HG02884 (cell line): ENCODE measurements at regions not wholly inside any gene's neighbourhood (a gene's known extent, or its start where the extent isn't known, plus 50 kb on each side); places are given as distances from the start of the nearest gene placed in this dataset.

ENCODE experiments used
- ATAC-seq: cut with Tn5 transposase; IDR thresholded peaks from one replicate; pipeline ENCODE4 v1.9.1; 2021; ENCODE audit warnings: mild to moderate bottlenecking, moderate library complexity; ENCODE audit not compliant: unreplicated experiment

DNA sequence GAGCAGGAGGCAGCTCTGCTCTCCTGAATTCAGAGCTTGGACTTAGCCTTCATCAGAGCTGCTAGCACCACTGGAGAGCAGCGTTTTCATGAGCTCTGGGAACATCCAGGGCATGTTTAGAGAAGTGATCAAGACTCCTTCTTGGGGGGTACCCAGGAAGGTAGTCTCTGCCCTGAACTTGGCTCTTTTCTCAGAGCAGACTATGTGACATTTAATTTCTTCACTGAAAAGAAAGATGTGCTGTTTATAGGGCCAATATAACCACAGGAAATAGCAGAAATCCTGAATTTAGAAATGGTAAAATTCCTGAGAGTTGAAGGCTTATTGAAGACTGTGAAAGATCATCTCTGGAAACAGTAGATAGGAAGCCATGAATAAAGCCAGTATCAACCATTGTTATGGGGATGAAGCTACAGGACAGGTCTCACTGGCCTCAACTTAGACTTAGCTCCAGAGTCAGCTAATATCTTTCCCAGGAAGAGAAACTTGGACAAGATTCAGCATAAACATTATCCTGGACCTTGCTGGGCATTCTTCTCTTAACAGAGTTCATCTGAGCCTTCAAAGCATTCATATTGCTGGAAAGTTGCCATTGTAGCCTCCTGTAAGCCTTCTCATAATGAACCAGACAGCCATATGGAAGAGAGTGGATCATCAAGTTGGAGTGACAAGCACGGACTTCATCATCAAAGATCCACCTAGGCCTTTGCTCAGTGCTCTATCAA lies 386.6 kb upstream of the THBS1 start:
- no peak for ATAC-seq

DNA sequence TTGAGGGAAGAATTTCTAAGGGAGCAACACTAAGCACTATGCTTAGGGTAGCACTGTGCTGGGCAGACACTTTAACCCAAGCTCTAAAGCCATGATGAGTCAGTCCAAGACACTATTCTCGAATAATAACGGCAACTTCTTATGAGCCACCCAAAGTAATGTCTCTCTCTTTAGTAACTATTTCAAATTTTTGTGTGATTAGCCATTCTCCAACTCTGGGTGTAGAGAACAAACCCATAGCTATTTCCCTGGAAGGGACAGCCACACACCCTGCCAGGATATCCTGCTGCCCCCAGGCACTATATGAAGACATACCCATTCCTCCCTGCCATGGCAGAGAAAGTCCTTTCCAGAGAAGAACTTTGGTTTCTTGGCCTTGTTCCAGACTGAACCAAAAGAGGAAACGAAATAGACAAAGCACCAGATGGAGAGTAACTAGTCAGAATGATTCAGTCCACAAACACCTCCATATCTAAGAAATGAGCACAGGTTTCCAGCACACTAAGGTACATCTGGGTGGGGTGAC lies 384.9 kb upstream of the THBS1 start:
- no peak for ATAC-seq

DNA sequence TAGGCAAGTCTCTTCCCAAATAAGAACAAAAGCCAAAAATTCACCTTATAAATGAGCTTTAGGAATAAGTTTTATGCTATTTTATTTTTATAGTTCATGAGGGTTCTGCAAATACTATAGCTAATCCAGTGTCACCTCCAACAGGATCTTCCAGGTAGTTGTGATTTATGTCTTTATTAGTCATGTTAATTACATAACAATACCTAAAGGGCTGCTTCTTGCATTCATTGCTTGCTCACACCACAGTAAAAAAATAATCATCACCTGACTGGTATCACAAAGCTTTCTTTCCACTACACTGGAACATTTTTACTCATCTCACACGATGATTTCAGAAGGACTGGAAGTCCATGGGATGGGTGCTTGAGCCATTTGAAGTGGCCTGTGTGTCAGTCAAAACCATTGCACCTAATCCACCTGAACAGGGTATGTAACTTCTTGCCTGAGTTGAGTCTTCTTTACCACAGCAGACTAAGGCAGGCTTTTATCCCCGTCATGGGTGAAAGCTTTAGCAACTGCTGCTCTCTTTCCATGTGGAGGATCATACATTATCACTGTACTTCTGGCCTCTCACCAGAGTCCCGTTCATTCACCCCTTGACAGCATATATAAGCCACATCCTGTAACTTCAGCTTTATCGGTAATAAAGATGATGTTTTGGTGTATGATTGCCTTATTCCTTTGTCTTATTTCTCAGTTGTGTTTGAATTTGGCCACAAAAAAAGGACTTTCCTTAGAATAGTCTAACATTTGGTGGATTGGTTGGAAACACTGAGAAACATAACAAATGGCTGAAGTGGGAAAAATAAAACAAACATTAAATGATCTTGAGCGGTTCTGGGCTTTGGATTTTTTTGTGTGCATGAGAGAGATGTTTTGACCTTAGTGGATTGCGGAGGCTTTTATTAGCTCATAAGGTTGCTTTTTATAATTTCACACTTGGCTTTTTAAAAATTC lies 382.6 kb upstream of the THBS1 start:
- ATAC-seq = no peak

DNA sequence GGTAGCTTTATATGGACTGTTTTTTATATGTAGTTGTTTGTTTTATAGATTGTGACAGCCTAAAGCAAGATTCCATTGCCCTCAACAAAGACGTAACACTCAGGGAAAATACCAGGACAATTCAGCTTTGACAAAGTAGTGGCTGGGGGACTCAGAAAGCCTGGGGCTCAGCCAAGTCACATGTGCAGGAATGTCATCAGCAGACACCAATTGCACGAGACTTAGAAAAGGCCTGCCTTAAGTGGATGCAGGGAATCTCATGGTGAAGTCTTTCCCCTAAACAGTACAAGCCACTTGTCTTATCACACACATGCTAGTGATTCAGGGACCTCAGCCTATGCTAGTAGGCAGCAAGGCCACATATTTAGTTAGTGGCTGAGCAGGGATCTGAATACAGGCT lies 381.8 kb upstream of the THBS1 start:
- ATAC-seq = no peak

DNA sequence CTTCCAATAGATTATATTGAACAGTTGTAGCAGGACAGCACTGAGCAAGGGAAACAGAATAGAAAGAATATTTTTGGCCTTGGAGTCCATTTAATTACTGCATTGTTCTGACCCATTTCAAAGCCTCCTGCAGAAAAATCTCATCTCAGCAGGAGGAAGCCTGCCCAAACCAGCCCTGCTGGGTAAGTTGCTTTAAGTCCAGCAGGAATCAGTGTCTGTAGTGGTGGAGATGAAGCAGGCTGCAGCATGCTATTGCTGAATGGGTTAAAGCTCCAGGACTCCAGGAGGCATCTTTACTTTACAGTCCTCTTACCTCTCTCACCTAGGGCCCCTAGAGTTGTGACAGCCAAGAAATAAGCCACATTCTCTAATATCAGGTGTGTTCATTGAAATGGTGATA lies 380.3 kb upstream of the THBS1 start:
- no peak for ATAC-seq

DNA sequence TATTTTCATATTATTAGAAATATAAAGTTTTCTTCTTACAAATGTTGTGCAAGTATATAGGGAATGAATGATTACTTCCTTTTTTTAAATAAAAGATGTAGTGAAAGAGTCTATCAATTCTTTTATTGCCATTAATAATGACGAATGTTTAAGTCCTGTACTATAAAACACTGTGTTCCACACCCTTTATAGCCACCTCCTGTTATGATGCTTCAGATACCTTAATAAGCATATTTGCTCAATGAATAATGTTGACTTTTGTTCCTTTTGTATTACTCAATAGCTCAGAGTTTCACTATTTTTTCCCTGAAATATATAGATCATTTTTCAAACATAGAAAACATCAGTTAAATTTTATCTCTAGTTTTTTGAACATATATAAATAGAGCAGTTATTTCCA lies 378.2 kb upstream of the THBS1 start:
- ATAC-seq = no peak

DNA sequence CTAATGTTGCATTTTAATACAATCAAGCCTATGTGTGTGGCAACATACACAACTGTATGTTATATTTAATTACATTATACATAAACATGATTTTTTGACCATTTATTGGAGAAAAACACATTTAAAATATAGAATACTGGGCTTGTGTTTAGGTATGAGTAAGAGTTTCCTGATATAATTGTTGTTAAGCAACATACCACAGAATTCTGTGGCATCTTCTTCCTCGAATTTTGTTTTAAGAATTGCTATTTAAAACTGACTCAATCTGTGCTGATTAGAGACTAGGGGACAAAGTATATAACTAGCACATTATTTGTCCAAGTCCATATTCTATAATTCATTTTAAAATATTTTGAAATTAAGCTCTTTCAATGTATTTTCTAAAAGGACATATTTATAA lies 376.8 kb upstream of the THBS1 start:
- no peak for ATAC-seq

DNA sequence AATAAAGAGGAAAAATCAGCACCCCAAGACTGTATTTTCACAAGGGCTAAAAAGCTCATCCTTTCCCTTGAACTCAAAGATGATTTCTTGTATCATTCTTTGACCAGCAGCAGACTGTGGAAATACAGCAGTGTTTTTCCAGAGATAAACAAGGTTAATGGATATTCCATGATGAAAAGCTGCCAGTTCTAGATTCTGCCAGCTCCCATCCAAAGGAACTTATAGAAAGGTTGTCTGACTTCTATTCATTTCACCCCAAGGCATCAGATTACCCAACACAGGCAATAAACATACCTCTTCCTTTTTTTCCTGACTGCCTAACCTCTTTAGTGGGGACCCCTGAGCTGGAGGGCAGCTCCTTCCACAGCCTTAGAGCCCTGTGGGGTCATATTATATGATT lies 375.8 kb upstream of the THBS1 start:
- ATAC-seq = no peak

DNA sequence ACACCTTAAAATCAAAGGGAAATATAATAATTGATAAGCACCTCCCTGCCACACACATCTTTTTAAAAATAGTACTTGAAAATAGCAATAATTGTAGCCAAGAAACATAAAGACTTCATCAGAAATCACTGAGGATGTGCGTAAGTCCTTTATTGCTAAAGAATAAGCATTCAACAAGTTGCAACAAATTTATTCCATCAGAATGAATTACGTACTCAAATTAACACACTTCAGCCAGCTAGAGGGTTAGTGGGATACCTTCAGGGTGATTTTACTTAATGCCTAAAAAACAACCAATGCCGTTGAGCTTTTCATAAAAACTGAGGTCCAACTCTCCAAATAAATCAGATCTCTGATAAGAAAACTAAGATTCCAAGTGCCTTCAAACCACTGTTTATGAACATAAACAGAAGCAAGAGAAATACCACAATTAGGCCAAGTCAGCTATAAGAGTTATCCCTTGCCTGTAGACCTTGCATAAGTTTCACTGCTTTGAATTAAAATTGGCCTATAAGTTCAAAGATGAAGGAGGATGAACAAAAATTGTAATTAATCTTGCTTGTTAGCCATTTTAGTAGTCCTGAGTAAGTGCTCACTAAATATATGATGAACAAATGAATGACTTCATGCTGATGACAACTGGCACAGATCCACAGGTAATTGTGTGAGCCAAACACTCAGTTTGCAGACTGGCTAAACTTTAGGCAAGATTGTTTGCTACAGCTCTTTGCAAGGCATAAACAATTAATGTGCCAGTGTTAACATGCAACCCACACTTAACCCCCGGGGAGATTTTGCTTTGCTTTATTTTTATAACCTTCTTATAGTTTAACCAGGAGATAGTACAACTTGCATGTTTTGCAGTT lies 375.1 kb upstream of the THBS1 start:
- no peak for ATAC-seq

DNA sequence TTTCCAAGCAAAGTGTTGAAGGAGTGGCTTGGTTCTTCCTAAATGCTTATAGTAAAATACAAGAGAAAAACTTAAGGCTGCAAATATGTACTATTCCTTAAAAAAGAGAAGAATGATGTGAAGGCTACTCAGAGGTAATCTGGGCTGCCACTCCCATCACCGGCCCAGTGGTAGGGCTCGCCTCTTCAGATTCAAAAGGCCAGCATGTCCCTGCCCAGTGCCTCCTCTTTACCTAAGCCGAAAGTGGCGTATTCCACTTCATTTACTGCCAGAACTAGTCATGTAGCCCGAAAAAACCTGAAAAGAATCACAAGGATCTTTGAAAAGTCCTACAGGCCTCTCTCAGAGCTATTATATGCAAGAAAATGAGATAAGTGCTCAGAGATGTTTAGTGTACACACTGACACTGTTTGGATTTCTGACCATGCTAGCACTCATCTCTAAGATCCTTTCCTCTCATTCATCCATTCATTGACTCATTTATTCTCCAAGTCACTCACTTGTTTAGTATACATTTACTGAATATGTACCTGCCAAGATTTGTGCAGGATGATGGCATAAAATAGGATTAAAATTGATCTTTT lies 373.3 kb upstream of the THBS1 start:
- no peak for ATAC-seq

DNA sequence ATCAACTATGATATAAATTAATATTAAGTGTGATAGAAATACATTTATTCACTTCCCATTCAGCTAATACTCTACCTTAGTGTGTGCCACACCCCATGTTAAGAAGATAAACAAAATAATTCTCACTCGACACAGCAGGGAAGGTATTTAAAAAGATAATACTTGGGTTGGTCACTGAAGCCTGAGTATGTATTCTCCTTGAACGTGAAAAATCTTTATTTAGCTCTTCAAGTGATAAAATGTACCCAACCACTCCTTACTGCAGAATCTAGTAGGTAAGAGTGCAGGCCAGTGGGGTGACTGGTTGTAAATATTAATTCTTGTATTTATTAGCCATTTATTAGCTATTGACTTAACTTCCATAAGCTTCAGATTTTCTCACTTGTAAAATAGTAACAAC lies 372.7 kb upstream of the THBS1 start:
- ATAC-seq = no peak

DNA sequence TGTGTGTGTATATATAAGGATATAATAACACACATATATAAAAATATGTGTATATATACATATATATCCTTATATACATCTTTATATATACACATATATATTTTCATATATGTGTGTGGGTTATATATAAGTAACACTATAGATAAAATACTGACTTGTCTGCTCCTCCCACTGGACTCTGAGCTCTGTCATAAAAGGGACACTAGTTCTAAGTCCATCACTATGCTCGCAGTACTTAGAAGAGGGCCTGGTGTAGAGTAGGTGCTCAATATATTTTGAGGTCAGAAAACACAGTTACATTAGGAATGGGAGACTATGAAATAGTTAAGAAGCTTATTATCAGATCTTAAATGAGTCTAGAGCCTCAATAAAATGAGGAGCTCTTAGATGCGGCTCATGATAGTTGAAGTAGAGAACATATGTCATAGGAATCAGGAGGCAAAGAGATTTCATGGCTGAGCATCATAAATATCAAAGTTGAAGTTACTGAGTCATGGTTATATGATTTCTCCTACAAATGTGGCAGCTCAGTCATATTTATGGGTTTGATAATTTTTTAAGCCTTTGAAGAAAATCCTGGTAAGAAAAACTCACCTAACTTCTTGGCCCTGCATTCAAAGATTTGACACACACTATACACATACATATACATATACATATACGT lies 371.2 kb upstream of the THBS1 start:
- ATAC-seq = no peak

DNA sequence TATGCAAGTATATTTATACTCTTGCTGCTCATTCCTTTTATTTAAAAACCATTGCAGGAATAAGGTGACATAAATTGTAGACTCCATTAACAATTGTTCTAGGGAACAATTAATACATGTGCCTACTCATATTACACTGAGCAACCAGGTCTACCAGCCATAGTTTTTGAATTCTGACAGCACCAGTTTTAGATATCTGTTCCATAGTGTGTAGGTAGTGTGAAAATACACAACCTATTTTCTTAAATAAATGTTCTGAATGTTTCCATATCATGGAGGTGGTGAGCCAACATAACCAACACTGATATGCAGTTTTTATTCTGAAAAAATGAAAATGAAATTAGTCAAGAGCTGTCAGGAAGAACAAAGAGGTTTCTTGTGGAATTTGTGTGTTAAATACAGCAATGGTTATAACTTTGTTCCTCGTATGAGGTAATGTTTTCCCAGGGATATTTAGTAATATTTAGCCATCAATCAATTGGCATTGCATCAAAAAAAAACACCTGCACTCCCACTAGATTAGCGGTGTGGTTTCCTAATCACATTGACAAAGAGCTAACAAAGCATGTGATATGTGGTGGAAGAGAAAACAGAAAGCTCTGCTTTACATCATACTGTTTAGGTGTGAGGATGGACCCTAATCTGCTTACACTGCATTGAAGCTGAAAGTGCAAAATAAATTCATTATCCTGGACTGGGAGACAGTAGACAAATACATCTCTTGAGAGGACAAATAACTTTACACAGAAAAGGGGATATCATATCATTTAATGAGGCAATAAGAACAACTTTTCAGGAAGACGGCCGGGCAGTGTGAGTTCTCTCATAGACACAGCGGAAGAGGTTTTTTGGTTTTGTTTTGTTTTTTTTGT lies 369.5 kb upstream of the THBS1 start:
- ATAC-seq = no peak

DNA sequence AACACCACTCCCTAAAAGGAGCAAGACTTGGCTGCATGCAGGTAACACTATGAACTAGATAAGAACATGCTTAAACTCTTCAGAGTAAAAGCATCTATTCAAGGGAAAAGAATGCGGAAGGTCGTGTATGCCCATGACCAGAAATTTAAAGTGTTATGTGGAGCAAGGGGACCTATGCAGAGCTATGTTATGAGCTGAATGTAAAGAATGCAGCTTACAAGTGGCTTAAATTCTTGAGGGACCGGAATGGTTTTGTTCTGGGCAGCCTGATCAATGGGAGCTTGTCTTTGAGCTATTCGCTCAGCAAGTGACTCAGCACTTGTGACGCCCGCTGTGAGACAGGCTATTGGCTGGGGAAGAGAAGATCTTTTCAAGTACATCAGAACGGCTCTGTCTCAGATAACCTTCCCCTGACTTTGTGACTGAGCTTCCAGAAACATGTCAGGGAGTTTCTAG lies 367.5 kb upstream of the THBS1 start:
- no peak for ATAC-seq

DNA sequence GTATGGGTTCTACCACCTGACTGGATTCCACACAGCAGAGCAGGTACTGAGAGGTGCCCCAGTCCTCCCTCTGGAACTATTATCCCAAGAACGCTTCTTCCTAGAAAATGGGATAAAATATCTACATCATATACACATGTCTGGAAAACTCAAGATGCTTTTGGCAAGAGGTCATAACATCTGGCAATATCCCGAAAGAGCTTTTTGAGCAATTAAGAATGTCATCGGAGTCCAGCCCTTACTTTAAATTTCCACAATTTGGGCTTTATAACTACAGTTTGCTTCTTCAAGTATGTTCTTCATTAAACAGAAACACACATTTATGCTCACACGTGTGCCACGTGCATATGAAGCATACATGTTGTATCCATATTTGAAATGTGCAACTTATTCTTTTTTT lies 365.9 kb upstream of the THBS1 start:
- ATAC-seq = no peak

DNA sequence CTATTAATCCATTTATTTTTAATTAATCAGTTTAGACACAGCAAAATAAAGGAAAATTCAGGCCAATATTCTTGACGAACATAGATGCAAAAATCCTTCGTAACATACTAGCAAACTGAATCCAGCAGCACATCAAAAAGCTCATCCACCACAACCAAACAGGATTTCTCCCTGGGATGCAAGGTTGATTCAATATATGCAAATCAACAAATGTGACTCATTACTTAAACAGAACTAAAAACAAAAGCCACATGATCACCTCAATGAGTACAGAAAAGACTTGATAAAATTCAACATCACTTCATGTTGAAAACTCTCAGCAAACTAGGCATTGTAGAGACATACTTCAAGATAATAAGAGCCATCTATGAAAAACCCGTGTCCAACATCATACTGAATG lies 364.1 kb upstream of the THBS1 start:
- no peak for ATAC-seq

DNA sequence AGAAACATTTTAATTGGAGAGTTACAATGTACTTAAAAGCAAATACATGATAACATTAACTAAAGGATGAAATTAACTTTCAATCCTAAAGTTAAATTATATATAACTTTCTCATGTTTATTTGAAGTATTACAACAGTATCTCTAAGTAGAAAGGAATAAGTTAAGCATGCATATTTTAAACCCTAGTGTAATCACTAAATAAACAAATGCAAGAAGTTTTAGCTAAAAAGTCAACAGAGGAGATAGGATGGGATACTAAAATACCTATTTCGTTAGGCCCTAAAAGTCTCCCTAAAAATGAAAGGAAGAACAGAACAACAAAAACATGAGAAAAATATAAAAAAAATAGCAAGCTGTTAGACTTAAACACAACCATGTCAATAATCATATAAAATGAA lies 361.3 kb upstream of the THBS1 start:
- ATAC-seq = no peak

DNA sequence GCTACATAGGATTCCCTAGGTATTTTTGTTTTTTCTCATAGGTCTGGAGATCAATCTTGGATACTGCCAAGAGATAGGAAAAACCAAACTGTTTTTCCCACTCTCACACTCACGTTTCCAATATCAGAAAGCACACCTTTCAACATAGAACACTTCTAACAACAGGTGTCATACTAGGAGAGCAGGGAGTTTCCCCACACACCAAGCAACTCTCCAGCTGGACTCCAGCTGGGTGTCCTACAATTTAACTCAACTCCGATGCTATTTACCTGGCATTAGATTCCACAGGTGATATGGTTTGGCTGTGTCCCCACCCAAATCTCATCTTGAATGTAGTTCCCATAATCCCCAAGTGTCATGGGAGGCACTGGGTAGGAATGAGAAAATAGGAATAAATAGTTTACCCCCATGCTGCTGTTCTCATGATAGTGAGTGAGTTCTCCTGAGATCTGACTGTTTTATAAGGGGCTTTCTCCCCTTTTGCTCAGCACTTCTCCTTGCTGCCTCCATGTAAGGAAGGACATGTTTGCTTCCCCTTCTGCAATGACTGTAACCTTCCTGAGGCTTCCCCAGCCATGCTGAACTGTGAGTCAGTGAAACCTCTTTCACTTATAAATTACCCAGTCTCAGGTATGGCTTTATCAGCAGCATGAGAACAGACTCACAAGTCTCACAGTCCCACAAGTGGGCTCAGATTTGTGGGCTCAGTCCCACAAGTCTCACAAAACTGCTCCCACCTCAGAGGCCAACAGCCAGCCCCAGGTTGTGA lies 354.5 kb upstream of the THBS1 start:
- ATAC-seq = no peak
